ENCODE measurements at regions not wholly inside any gene's neighbourhood (a gene's known extent, or its start where the extent isn't known, plus 50 kb on each side); places are given as distances from the start of the nearest gene placed in this dataset.
A peak's percentile ranks its signal among the peaks of the same experiment; 100 is the strongest.
"Not testable (repeated sequence)": the region's sequence is repeated elsewhere in the genome, so short reads cannot be mapped to it uniquely, and the experiment has no call there.

DNA sequence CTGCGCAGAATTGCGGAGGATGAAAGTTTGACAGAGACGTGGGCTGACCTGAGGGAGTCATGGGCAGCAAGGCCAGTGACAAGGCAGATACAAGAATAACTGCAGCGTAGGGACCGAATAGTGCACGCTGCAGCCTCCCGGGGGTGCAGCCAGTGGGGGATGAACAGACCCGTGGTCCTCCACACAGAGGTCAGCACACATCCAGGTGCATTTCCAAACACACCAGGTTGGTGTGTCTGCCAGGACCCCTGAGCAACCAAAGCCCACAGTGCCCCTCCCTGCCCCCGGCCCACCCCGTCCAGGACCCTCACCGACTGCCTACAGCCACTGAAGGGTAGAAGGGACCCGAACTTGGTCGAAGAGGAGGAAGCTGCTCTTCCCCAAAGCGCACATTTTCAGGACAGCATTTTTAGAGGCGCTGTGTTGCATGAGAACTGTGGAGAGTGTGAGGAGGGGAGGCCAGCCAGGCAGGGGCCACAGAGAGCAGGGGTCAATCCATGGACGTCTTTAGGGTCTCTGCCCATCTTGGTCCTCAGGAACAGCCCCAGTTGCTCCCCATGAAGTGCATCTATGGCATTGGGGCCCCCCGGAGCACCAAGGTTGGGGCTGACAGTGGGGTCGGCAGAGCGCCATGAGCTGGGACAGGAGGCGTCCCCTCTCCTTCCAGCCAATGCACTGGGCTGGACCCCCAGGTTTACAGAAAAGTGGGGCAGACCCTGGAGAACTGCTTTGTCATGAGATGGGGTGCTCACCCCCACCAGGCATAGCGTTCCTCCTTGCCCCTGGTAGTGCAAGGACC is 157.8 kb upstream of the AFDN start:
- Histone ChIP-seq H3K4me1 (ENCODE audit: control insufficient read depth, insufficient read depth, low read length) (peaks cover 6% of the 10 kb centered on the region; the same call in 1 of the 2 replicates), H3K4me3 (ENCODE audit: low read depth, low read length) (no peak overlapping the region), H3K9ac (ENCODE audit: low read length) (no peak overlapping the region), H3K27ac (ENCODE audit: low read depth, low read length) (no peak overlapping the region), H3K27me3 (ENCODE audit: control insufficient read depth, insufficient read depth, low read length) (no peaks in the 10 kb centered on the region), H3K36me3 (ENCODE audit: control insufficient read depth, insufficient read depth, low read length) (no peaks in the 10 kb centered on the region), H3K9me3 (ENCODE audit: control insufficient read depth, insufficient read depth, low read depth, low read length) (peaks cover 16% of the 10 kb centered on the region)

DNA sequence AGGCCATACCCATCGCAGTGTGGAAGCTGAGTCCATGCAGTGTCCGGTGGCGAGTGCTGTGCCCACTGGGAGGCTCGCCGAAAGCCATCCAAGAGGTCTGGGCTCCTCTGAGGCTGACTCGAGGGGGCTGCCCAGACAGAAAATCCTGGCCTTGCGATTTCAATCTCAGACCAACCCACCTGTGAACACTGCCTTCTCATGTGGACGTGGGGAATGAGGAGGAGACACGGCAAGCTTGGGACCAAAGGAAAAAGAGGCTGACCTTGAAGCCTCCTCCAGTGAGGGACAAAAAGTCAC is 157.2 kb upstream of the AFDN start:
- Histone ChIP-seq H3K4me3 (ENCODE audit: low read depth, low read length) (no peak overlapping the region), H3K4me1 (ENCODE audit: control insufficient read depth, insufficient read depth, low read length) (peaks cover 6% of the 10 kb centered on the region; the same call in 1 of the 2 replicates), H3K9me3 (ENCODE audit: control insufficient read depth, insufficient read depth, low read depth, low read length) (peaks cover 16% of the 10 kb centered on the region), H3K27me3 (ENCODE audit: control insufficient read depth, insufficient read depth, low read length) (no peaks in the 10 kb centered on the region), H3K36me3 (ENCODE audit: control insufficient read depth, insufficient read depth, low read length) (no peaks in the 10 kb centered on the region), H3K9ac (ENCODE audit: low read length) (no peak overlapping the region), H3K27ac (ENCODE audit: low read depth, low read length) (peak overlapping the region; percentile 16; the same call in 1 of the 2 replicates)

DNA sequence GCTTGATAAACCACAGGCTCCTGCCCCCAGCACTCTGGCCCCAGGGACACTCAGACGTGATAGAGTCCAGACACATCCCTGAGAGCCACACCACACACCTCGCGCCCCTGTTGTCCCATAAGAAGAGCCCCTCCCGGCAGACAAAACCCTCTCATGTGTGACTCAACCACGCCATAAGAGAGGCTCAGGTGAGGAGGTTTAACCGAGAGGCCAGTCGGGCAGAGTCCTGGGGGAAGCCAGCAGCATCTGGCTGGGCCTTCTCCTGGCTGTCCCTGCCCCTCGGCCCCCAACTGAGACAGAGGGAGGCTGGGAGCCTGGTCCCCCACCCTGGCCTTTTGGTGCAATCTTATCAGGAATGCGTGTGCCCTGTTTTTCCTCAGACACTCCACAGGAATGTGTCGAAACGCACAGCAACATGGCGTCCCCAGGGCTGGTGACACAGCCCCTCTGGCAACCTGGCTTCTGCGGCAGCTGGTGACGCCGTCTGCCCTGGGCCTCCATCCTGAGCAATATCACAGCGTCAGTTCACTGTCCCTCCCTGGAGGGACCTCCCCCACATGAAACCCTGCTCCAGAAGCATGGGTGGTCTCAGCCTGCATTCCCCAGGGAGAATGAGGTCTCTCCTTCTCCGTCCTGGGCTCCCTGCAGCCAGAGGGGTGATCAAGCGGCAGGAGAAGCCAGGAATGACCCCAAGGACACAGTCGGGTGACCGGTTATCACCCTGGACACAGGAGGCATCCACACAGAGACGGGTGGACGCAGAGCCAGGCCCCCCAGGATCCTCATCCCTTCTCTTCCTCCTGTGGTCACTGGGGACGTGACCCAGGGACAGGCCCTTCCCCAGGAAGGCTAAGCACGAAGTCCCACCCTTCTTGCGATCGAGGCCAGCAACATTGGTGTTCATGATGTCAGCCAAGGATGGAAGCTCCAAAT is 156.6 kb upstream of the AFDN start:
- Histone ChIP-seq H3K4me1 (ENCODE audit: control insufficient read depth, insufficient read depth, low read length) (peaks cover 6% of the 10 kb centered on the region; the same call in 1 of the 2 replicates), H3K9me3 (ENCODE audit: control insufficient read depth, insufficient read depth, low read depth, low read length) (peaks cover 16% of the 10 kb centered on the region), H3K9ac (ENCODE audit: low read length) (peak overlapping the region; percentile 38), H3K36me3 (ENCODE audit: control insufficient read depth, insufficient read depth, low read length) (no peaks in the 10 kb centered on the region), H3K27ac (ENCODE audit: low read depth, low read length) (peak overlapping the region; percentile 41; the same call in 1 of the 2 replicates), H3K4me3 (ENCODE audit: low read depth, low read length) (no peak overlapping the region), H3K27me3 (ENCODE audit: control insufficient read depth, insufficient read depth, low read length) (no peaks in the 10 kb centered on the region)

DNA sequence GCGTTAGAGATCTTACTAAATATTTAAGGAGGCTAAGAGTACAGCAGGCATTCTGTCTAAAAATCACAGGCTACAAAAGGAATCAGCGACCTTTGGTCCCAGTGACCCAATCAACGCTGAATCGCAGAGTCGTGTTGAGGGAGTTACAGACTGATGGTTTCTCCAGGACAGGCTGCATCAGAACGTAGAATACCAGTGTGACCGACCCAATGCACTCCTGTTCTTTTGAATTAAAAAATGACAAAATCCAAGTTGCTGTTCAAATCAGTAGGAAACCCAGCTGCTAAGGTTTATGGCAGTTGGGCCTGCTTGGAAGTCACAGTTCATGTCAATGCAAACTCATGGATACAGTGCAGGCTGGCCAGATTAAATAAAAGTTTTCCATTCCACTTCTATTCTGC is 155.8 kb upstream of the AFDN start:
- no peaks in the 10 kb centered on the region for H3K36me3 ChIP-seq (ENCODE audit: control insufficient read depth, insufficient read depth, low read length)
- peaks cover 9% of the 10 kb centered on the region; the same call in 1 of the 2 replicates for H3K4me1 ChIP-seq (ENCODE audit: control insufficient read depth, insufficient read depth, low read length)
- 0 out of 2 replicates have a peak, but pooled peaks cover 2% of the 10 kb centered on the region for H3K27me3 ChIP-seq (ENCODE audit: control insufficient read depth, insufficient read depth, low read length)
- peak overlapping the region; percentile 41; the same call in 1 of the 2 replicates for H3K27ac ChIP-seq (ENCODE audit: low read depth, low read length)
- peaks cover 16% of the 10 kb centered on the region for H3K9me3 ChIP-seq (ENCODE audit: control insufficient read depth, insufficient read depth, low read depth, low read length)
- no peak overlapping the region for H3K4me3 ChIP-seq (ENCODE audit: low read depth, low read length)
- H3K9ac ChIP-seq (ENCODE audit: low read length): no peak overlapping the region

DNA sequence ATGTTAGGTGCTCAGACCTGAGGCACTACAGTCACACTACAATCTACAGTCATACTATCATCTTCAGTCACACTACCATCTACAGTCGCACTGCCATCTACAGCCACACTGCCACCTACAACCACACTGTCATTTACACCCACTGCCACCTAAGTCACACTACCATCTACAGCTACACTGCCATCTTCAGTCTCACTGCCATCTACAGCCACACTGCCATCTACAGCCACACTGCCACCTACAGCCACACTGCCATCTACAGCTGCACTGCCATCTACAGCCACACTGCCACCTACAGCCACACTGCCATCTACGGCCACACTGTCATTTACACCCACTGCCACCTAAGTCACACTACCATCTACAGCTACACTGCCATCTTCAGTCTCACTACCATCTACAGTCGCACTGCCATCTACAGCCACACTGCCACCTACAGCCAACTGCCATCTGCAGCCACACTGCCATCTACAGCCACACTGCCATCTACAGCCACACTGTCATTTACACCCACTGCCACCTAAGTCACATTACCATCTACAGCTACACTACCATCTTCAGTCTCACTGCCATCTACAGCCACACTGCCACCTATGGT is 155.2 kb upstream of the AFDN start:
- Histone ChIP-seq H3K4me1 (ENCODE audit: control insufficient read depth, insufficient read depth, low read length) (peaks cover 12% of the 10 kb centered on the region; the same call in 1 of the 2 replicates), H3K9me3 (ENCODE audit: control insufficient read depth, insufficient read depth, low read depth, low read length) (peaks cover 16% of the 10 kb centered on the region)
- not testable (repeated sequence) for H3K9ac ChIP-seq (ENCODE audit: low read length); H3K27me3 ChIP-seq (ENCODE audit: control insufficient read depth, insufficient read depth, low read length); H3K27ac ChIP-seq (ENCODE audit: low read depth, low read length); H3K4me3 ChIP-seq (ENCODE audit: low read depth, low read length); H3K36me3 ChIP-seq (ENCODE audit: control insufficient read depth, insufficient read depth, low read length)

DNA sequence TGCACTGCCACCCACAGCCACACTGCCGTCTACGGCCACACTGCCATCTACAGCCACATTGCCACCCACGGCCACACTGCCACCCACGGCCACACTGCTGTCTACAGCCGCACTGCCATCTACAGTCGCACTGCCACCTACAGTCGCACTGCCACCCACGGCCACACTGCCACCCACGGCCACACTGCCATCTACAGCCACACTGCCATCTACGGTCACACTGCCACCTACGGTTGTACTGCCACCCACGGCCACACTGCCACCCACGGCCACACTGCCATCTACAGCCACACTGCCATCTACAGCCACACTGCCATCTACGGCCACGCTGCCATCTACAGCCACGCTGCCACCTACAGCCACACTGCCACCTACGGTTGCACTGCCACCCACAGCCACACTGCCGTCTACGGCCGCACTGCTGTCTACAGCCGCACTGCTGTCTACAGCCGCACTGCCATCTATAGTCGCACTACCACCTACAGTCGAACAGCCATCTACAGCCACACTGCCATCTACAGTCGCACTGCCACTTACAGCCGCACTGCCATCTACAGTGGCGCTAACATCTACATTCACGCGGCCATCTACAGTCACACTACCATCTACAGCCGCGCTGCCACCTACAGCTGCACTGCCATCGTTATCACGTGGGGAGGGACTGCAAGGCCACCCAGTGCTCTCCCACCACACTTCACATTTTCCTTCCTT is 154.6 kb upstream of the AFDN start:
- 0 out of 2 replicates have a peak, but pooled peaks cover 5% of the 10 kb centered on the region for H3K27me3 ChIP-seq (ENCODE audit: control insufficient read depth, insufficient read depth, low read length)
- no peaks in the 10 kb centered on the region for H3K36me3 ChIP-seq (ENCODE audit: control insufficient read depth, insufficient read depth, low read length)
- H3K9me3 ChIP-seq (ENCODE audit: control insufficient read depth, insufficient read depth, low read depth, low read length): peaks cover 16% of the 10 kb centered on the region
- no peak overlapping the region for H3K9ac ChIP-seq (ENCODE audit: low read length)
- H3K4me3 ChIP-seq (ENCODE audit: low read depth, low read length): no peak overlapping the region
- no peak overlapping the region for H3K27ac ChIP-seq (ENCODE audit: low read depth, low read length)
- H3K4me1 ChIP-seq (ENCODE audit: control insufficient read depth, insufficient read depth, low read length): peaks cover 16% of the 10 kb centered on the region

DNA sequence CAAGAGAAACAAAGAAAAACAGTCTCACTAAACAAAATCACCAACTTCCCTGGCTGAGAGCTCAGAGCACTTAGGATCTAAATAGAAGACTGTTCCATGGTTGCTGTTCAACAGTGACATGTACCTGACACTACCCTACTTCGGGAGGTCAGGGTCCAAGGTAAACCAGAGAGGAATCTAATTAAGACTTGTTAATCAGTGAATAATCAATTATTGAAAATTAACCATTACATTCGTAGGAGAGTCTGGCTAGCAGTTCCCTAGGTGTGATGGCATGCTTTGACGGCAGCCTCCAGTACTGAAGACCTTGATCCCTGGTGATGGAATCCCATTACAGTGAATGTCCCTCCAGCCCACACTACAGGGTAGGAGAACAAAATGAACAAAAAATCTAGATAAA is 154.0 kb upstream of the AFDN start:
- Histone ChIP-seq H3K4me1 (ENCODE audit: control insufficient read depth, insufficient read depth, low read length) (peaks cover 22% of the 10 kb centered on the region), H3K9me3 (ENCODE audit: control insufficient read depth, insufficient read depth, low read depth, low read length) (peaks cover 16% of the 10 kb centered on the region), H3K27me3 (ENCODE audit: control insufficient read depth, insufficient read depth, low read length) (peaks cover 10% of the 10 kb centered on the region), H3K36me3 (ENCODE audit: control insufficient read depth, insufficient read depth, low read length) (no peaks in the 10 kb centered on the region), H3K27ac (ENCODE audit: low read depth, low read length) (no peak overlapping the region), H3K9ac (ENCODE audit: low read length) (no peak overlapping the region), H3K4me3 (ENCODE audit: low read depth, low read length) (no peak overlapping the region)

DNA sequence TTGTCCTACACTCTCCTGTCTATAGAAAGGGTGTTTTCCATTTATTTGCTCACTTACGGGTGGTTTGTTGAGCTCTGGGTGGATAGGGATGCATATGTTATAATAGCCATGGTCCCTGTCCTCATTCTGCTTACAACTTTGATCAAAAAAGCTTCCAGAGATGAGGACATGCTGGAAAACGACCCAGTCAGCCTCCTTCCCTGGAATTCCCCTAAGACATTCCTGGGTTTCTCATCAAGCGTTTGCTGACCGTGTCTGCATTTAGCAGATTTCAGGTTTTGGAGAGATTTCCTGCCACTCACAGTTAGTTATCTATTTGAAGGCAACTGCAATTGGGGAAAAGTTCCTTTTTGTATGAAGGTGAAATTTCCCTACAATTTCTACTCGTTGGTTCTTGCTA is 152.8 kb upstream of the AFDN start:
- Histone ChIP-seq H3K27ac (ENCODE audit: low read depth, low read length) (no peak overlapping the region), H3K9me3 (ENCODE audit: control insufficient read depth, insufficient read depth, low read depth, low read length) (peaks cover 16% of the 10 kb centered on the region), H3K4me3 (ENCODE audit: low read depth, low read length) (no peak overlapping the region), H3K27me3 (ENCODE audit: control insufficient read depth, insufficient read depth, low read length) (peaks cover 19% of the 10 kb centered on the region), H3K9ac (ENCODE audit: low read length) (no peak overlapping the region), H3K36me3 (ENCODE audit: control insufficient read depth, insufficient read depth, low read length) (no peaks in the 10 kb centered on the region), H3K4me1 (ENCODE audit: control insufficient read depth, insufficient read depth, low read length) (peaks cover 31% of the 10 kb centered on the region)

DNA sequence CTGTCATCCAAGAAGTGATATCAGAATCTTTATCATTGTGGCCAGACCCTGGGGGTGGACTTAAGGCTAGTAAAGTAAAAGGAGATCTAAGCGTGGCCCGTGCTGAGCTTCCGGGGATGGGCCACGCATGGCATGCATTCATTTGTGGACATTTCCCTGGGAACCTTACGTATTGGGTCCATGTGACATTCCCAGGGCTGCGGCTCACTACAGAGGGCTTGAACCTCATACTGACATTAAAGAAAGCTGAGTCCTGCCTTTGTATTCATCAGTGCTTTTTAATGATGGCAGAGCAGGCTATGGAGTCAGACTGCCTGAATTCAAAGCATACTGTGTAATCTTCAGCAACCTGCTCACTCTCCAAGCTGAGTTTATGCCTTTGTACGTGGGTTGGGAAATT is 152.2 kb upstream of the AFDN start:
- H3K27ac ChIP-seq (ENCODE audit: low read depth, low read length): no peak overlapping the region
- H3K36me3 ChIP-seq (ENCODE audit: control insufficient read depth, insufficient read depth, low read length): no peaks in the 10 kb centered on the region
- H3K27me3 ChIP-seq (ENCODE audit: control insufficient read depth, insufficient read depth, low read length): peaks cover 24% of the 10 kb centered on the region
- peaks cover 37% of the 10 kb centered on the region for H3K4me1 ChIP-seq (ENCODE audit: control insufficient read depth, insufficient read depth, low read length)
- peaks cover 16% of the 10 kb centered on the region for H3K9me3 ChIP-seq (ENCODE audit: control insufficient read depth, insufficient read depth, low read depth, low read length)
- H3K9ac ChIP-seq (ENCODE audit: low read length): no peak overlapping the region
- H3K4me3 ChIP-seq (ENCODE audit: low read depth, low read length): no peak overlapping the region

DNA sequence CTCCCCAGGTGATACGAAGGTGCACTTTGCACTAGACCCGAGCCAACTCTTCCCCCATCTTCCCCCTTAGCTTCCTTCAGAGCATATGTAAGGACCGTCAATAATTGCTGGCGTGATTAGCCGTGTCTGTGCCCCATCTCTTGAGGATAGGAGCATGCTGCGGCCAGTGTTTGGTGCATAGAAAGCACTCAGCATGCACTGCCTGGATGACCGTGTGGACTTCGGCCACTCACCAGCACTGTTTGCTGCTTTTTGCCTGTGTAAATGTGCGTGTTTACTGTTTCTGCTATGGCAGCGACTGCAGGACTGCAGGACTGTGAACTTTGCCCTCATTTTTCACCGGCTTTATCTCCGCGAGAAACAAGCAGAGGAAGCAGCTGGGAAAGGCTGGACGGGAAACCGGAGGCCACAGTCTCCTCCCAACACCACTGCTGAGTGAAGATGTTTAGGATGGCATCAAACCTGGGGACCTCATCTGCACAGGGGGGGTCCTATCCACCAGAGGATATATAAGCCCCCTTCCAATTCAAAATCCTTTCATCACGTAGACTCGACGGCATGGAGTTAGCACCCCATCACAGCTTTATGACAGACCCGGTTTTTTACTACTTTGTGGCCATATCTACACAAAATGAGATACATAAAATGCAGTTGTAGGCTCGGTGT is 150.6 kb upstream of the AFDN start:
- Histone ChIP-seq H3K36me3 (ENCODE audit: control insufficient read depth, insufficient read depth, low read length) (no peaks in the 10 kb centered on the region), H3K4me1 (ENCODE audit: control insufficient read depth, insufficient read depth, low read length) (peaks cover 42% of the 10 kb centered on the region), H3K9me3 (ENCODE audit: control insufficient read depth, insufficient read depth, low read depth, low read length) (peaks cover 16% of the 10 kb centered on the region), H3K9ac (ENCODE audit: low read length) (no peak overlapping the region), H3K27me3 (ENCODE audit: control insufficient read depth, insufficient read depth, low read length) (peaks cover 35% of the 10 kb centered on the region), H3K27ac (ENCODE audit: low read depth, low read length) (no peak overlapping the region), H3K4me3 (ENCODE audit: low read depth, low read length) (no peak overlapping the region)

Measured in HUES6 (cell line).